ENCODE measurements at regions not wholly inside any gene's neighbourhood (a gene's known extent, or its start where the extent isn't known, plus 50 kb on each side); places are given as distances from the start of the nearest gene placed in this dataset.
"Not testable (repeated sequence)": the region's sequence is repeated elsewhere in the genome, so short reads cannot be mapped to it uniquely, and the experiment has no call there.

- H3K27ac Mint-ChIP-seq: no peak overlapping the region
- no peaks in the 10 kb centered on the region for H3K4me1 Mint-ChIP-seq
- no peaks in the 10 kb centered on the region for H3K27me3 Mint-ChIP-seq (ENCODE audit: low read depth, poor library complexity)
- no peak for TF ChIP-seq CTCF (IDR thresholded peaks at IDR 0.05)
- H3K9me3 Mint-ChIP-seq: peaks cover 42% of the 10 kb centered on the region
- H3K4me3 Mint-ChIP-seq: no peak overlapping the region
- no peak for DNase-seq
- peaks cover 51% of the 10 kb centered on the region for H3K36me3 Mint-ChIP-seq (ENCODE audit: low read depth)
These were observed 210.9 kb downstream of the C9orf152 start for GRCh38 chr9:109996936-109997580.

GRCh38 chr9:109997682-109998081 is 210.3 kb downstream of the C9orf152 start:
- H3K27me3 Mint-ChIP-seq (ENCODE audit: low read depth, poor library complexity): no peaks in the 10 kb centered on the region
- no peak for TF ChIP-seq CTCF (IDR thresholded peaks at IDR 0.05)
- H3K36me3 Mint-ChIP-seq (ENCODE audit: low read depth): peaks cover 51% of the 10 kb centered on the region
- H3K4me1 Mint-ChIP-seq: no peaks in the 10 kb centered on the region
- DNase-seq: no peak
- H3K27ac Mint-ChIP-seq: no peak overlapping the region
- H3K9me3 Mint-ChIP-seq: peaks cover 43% of the 10 kb centered on the region
- no peak overlapping the region for H3K4me3 Mint-ChIP-seq

- not testable (repeated sequence) for H3K4me3 Mint-ChIP-seq; H3K27me3 Mint-ChIP-seq (ENCODE audit: low read depth, poor library complexity); H3K27ac Mint-ChIP-seq; H3K4me1 Mint-ChIP-seq; DNase-seq
- peaks cover 39% of the 10 kb centered on the region for H3K36me3 Mint-ChIP-seq (ENCODE audit: low read depth)
- peaks cover 57% of the 10 kb centered on the region for H3K9me3 Mint-ChIP-seq
These were observed 202.4 kb downstream of the C9orf152 start for GRCh38 chr9:110005521-110005920.

GRCh38 chr9:110006657-110007056 is 201.3 kb downstream of the C9orf152 start:
- H3K27ac Mint-ChIP-seq: no peak overlapping the region
- TF ChIP-seq CTCF (IDR thresholded peaks at IDR 0.05): no peak
- H3K9me3 Mint-ChIP-seq: peaks cover 45% of the 10 kb centered on the region
- H3K4me1 Mint-ChIP-seq: no peaks in the 10 kb centered on the region
- no peak overlapping the region for H3K4me3 Mint-ChIP-seq
- no peak for DNase-seq
- peaks cover 6% of the 10 kb centered on the region for H3K27me3 Mint-ChIP-seq (ENCODE audit: low read depth, poor library complexity)
- peaks cover 28% of the 10 kb centered on the region for H3K36me3 Mint-ChIP-seq (ENCODE audit: low read depth)

- H3K27me3 Mint-ChIP-seq (ENCODE audit: low read depth, poor library complexity): peaks cover 6% of the 10 kb centered on the region
- H3K4me1 Mint-ChIP-seq: no peaks in the 10 kb centered on the region
- no peak for TF ChIP-seq CTCF (IDR thresholded peaks at IDR 0.05)
- H3K9me3 Mint-ChIP-seq: peaks cover 44% of the 10 kb centered on the region
- no peak overlapping the region for H3K4me3 Mint-ChIP-seq
- H3K36me3 Mint-ChIP-seq (ENCODE audit: low read depth): peaks cover 31% of the 10 kb centered on the region
- DNase-seq: no peak
- peak overlapping the region; percentile 39 for H3K27ac Mint-ChIP-seq
These were observed 200.3 kb downstream of the C9orf152 start for GRCh38 chr9:110007477-110008270.

GRCh38 chr9:110008663-110009062 is 199.3 kb downstream of the C9orf152 start:
- no peak for TF ChIP-seq CTCF (IDR thresholded peaks at IDR 0.05)

More at GRCh38 chr9:110008663-110009062, 199.3 kb downstream of the C9orf152 start:
- no peak for DNase-seq
- no peak overlapping the region for H3K27ac Mint-ChIP-seq
- H3K4me3 Mint-ChIP-seq: no peak overlapping the region
- H3K36me3 Mint-ChIP-seq (ENCODE audit: low read depth): peaks cover 24% of the 10 kb centered on the region
- H3K27me3 Mint-ChIP-seq (ENCODE audit: low read depth, poor library complexity): peaks cover 2% of the 10 kb centered on the region
- peaks cover 36% of the 10 kb centered on the region for H3K9me3 Mint-ChIP-seq
- H3K4me1 Mint-ChIP-seq: no peaks in the 10 kb centered on the region
